B cell (primary cell): ENCODE measurements at regions not wholly inside any gene's neighbourhood (a gene's known extent, or its start where the extent isn't known, plus 50 kb on each side); places are given as distances from the start of the nearest gene placed in this dataset.

Experiments used
- ATAC-seq: fragments of 200-7000 bp; cut with Tn5 transposase; one replicate; pipeline ENCODE4 v1.10.0; 2021; ENCODE audit warnings: low read depth, mild to moderate bottlenecking, moderate number of reproducible peaks, moderate library complexity
- CTCF ChIA-PET: fragments of 350-600 bp; sonication (Branson Sonifier 250); formaldehyde crosslinking; loops from one replicate; lab custom pipeline; 2021; ENCODE audit warnings: antibody characterized with exemption, inconsistent platforms; lab: Charles Lee
- POLR2A ChIA-PET: fragments of 350-600 bp; sonication (Branson Sonifier 250); formaldehyde crosslinking; loops from one replicate; lab custom pipeline; 2021; ENCODE audit warnings: antibody characterized with exemption; lab: Charles Lee
- DNase-seq: peaks from one replicate; pipeline ENCODE4 v3.0.0; 2013
- H2AFZ ChIP-seq: 2 replicates; pipeline ENCODE4 v1.6.1; 2012; ENCODE audit warnings: mild to moderate bottlenecking, low read depth, low read length; ENCODE audit not compliant: insufficient read depth, poor library complexity, severe bottlenecking
- H3K27ac ChIP-seq, 2 donors: 1 replicate in 1 of 2; 2 replicates in 1 of 2; pipeline ENCODE4 v1.5.1; 2012 to 2013; ENCODE audit warnings: low read length in 2 of 2, mild to moderate bottlenecking in 2 of 2, moderate library complexity in 1 of 2
- H3K27me3 ChIP-seq, 4 experiments: fragments of 200-600 bp in 1 of 4; sonication (generic) in 1 of 4; replicated peaks in 1 of 4; 1 replicate in 2 of 4; 2 replicates in 2 of 4; pipeline versions ENCODE4 v1.6.1 to v1.7.0; 2013 to 2016; ENCODE audit warnings: low read length in 3 of 4, mild to moderate bottlenecking in 2 of 4, mixed read lengths in 1 of 4, moderate library complexity in 1 of 4; ENCODE audit not compliant: insufficient read depth in 4 of 4, control insufficient read depth in 3 of 4; ENCODE audit errors: control extremely low read depth in 1 of 4
- H3K36me3 ChIP-seq, 2 experiments: replicated peaks in 1 of 2; 1 replicate in 1 of 2; 2 replicates in 1 of 2; pipeline versions ENCODE4 v1.6.1 to v1.7.1; 2013; ENCODE audit warnings: low read length in 1 of 2; ENCODE audit not compliant: insufficient read depth in 2 of 2, control insufficient read depth in 1 of 2; ENCODE audit errors: control extremely low read depth in 1 of 2, extremely low read depth in 1 of 2
- H3K4me1 ChIP-seq, 2 donors: fragments of 200-600 bp in 1 of 2; sonication (generic) in 1 of 2; 1 replicate in 1 of 2; 2 replicates in 1 of 2; pipeline versions ENCODE4 v1.5.1 to v1.6.1; 2013 to 2017; ENCODE audit warnings: low read length in 2 of 2; ENCODE audit not compliant: control insufficient read depth in 2 of 2, insufficient read depth in 2 of 2
- H3K4me2 ChIP-seq: replicated peaks from 2 replicates; pipeline ENCODE3; 2012; ENCODE audit warnings: mild to moderate bottlenecking, low read depth, low read length; ENCODE audit not compliant: poor library complexity, severe bottlenecking
- H3K4me3 ChIP-seq, 5 experiments: fragments of 200-600 bp in 1 of 5; sonication (generic) in 1 of 5; 1 replicate in 3 of 5; 2 replicates in 2 of 5; pipeline versions ENCODE4 v1.5.1 to v1.7.0; 2011 to 2016; ENCODE audit warnings: low read length in 4 of 5, mild to moderate bottlenecking in 4 of 5, low read depth in 2 of 5, control low read depth in 1 of 5, moderate library complexity in 1 of 5; ENCODE audit not compliant: insufficient read depth in 1 of 5; ENCODE audit errors: control extremely low read depth in 1 of 5, extremely low read depth in 1 of 5
- H3K79me2 ChIP-seq: fragments of 200-600 bp; sonication (generic); one replicate; pipeline ENCODE4 v1.6.0; 2016; ENCODE audit warnings: low read length; ENCODE audit not compliant: control insufficient read depth, insufficient read depth
- H3K9ac ChIP-seq: fragments of 200-600 bp; sonication (generic); 2 replicates; pipeline ENCODE4 v1.6.1; 2017; ENCODE audit warnings: mild to moderate bottlenecking, low read length, moderate library complexity
- H3K9me3 ChIP-seq, 3 donors: one replicate each; pipeline versions ENCODE4 v1.6.1 to v1.7.1; 2013; ENCODE audit warnings: low read length in 2 of 3; ENCODE audit not compliant: control insufficient read depth in 2 of 3, insufficient read depth in 1 of 3; ENCODE audit errors: control extremely low read depth in 1 of 3
- H4K20me1 ChIP-seq: 2 replicates; pipeline ENCODE4 v1.6.0; 2012; ENCODE audit warnings: mild to moderate bottlenecking, low read length; ENCODE audit not compliant: insufficient read depth, control insufficient read depth, poor library complexity, severe bottlenecking
- H3K27ac Mint-ChIP-seq: one replicate; pipeline ENCODE4 v1.8.0; 2021; ENCODE audit warnings: mixed read lengths
- H3K27me3 Mint-ChIP-seq: one replicate; pipeline ENCODE4 v1.8.0; 2021; ENCODE audit warnings: mixed read lengths
- H3K4me1 Mint-ChIP-seq: one replicate; pipeline ENCODE4 v1.8.0; 2021; ENCODE audit warnings: mixed read lengths
- H3K4me3 Mint-ChIP-seq: one replicate; pipeline ENCODE4 v1.8.0; 2021; ENCODE audit warnings: mixed read lengths
- H3K9me3 Mint-ChIP-seq: one replicate; pipeline ENCODE4 v1.8.0; 2022; ENCODE audit warnings: mixed read lengths; ENCODE audit not compliant: insufficient read depth
- EZH2 ChIP-seq: IDR thresholded peaks from 2 replicates; pipeline ENCODE4 v1.6.1; 2012; ENCODE audit warnings: borderline replicate concordance, low read depth, mild to moderate bottlenecking, moderate library complexity, low read length; ENCODE audit not compliant: insufficient read depth, poor library complexity, severe bottlenecking
- WGBS: methylation state at CpG from one replicate; pipeline ENCODE4 v1.1.5; 2013; ENCODE audit warnings: missing lambda C conversion rate; ENCODE audit not compliant: insufficient coverage; 5-methylcytosine and 5-hydroxymethylcytosine counted together
- intact Hi-C: fragments of 100-400 bp; cut with micrococcal nuclease; formaldehyde crosslinking; loops from one replicate; pipeline ENCODE4 v1.10.0; 2022
- TF ChIP-seq, protein P1 (sequence below): fragments of 200-600 bp; IDR thresholded peaks from one replicate; pipeline ENCODE4 v1.8.0; 2022; ENCODE audit warnings: antibody characterized with exemption, mild to moderate bottlenecking

DNA sequence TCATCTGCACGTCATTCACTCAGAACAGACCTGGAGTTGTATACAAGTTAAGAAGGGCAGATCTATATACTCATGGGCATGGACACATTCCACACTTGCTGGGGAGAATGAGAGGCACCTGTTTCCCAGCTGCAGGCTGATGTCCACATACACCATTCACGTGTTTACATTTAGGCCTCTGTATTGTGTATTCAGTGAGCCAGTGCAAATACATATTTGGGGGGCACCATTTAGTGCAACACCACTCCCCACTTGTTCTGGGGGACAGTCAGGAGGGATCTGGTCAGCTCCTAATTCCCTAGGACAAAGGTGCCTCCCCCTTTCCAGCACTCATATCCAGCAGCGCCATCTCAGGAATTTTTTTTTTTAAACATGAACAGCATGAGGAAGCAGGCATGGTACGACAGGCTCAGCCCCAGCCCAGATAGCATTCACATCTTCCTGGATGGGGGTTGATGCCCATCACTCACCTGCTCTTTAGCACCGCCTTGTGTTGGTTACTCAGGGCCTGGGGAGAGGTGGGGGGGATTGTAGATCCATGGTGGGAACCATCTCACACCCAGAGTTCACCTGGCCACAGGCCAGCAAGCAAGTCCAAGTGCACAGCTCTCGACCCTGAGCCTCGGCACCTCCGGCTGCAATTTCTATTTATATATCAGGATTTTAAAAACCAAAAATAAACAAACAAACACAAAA lies 56.9 kb upstream of the ZNF254 start:
- ATAC-seq (no peak), DNase-seq (no peak)
- TF ChIP-seq EZH2 = no peak
- TF ChIP-seq, protein P1, sequence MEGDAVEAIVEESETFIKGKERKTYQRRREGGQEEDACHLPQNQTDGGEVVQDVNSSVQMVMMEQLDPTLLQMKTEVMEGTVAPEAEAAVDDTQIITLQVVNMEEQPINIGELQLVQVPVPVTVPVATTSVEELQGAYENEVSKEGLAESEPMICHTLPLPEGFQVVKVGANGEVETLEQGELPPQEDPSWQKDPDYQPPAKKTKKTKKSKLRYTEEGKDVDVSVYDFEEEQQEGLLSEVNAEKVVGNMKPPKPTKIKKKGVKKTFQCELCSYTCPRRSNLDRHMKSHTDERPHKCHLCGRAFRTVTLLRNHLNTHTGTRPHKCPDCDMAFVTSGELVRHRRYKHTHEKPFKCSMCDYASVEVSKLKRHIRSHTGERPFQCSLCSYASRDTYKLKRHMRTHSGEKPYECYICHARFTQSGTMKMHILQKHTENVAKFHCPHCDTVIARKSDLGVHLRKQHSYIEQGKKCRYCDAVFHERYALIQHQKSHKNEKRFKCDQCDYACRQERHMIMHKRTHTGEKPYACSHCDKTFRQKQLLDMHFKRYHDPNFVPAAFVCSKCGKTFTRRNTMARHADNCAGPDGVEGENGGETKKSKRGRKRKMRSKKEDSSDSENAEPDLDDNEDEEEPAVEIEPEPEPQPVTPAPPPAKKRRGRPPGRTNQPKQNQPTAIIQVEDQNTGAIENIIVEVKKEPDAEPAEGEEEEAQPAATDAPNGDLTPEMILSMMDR = no peak
- peaks cover 19% of the 10 kb centered on the region for H3K4me1 Mint-ChIP-seq
- Histone ChIP-seq H3K4me2 (no peak overlapping the region), H3K9ac (no peak overlapping the region), H3K4me3 (no peak overlapping the region), H3K79me2 (peaks cover 30% of the 10 kb centered on the region), H3K36me3 (no peaks in the 10 kb centered on the region), H3K27me3 (no peaks in the 10 kb centered on the region), H4K20me1 (no peaks in the 10 kb centered on the region), H2AFZ (no peak overlapping the region), H3K4me1 (peaks cover 16 to 46% of the 10 kb centered on the region in 2 donors), H3K27ac (no peak overlapping the region), H3K9me3 (no peaks in the 10 kb centered on the region)
- CTCF ChIA-PET = no interaction called here
- no peaks in the 10 kb centered on the region for H3K27me3 Mint-ChIP-seq
- H3K27ac Mint-ChIP-seq = no peak overlapping the region
- no peak overlapping the region for H3K4me3 Mint-ChIP-seq
- 95% methylated on average over 4 of the region's 8 CpGs for WGBS
- intact Hi-C loops = loop anchor here (5.0 kb wide), 2 partner anchors 343 to 758 kb away; partner anchors contain the start of gene ZNF675
- no peaks in the 10 kb centered on the region for H3K9me3 Mint-ChIP-seq
- POLR2A ChIA-PET = interaction anchor here (0.7 kb wide), 1 partner anchor 785 kb away, joined by 5 read pairs; no protein-coding TSS in a partner anchor

DNA sequence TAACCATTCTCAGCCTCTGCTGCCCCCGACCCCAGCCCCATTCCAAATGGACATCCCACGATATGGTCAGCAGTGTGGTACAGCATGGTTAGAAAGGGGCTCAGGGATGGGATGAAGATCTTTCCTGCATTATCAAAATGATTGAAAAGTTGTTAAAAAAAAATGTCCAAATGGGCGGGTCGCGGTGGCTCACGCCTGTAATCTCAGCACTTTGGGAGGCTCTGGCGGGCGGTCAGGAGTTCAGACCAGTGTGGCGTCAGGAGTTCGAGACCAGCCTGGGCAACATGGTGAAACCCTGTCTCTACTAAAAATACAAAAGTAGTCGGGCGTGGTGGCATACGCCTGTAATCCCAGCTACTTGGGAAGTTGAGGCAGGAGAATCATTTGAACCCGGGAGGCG lies 54.3 kb upstream of the ZNF254 start:
- ChIA-PET POLR2A (interaction anchor here (0.6 to 1.8 kb wide), 5 partner anchors 99 to 637 kb away, joined by 3 to 11 read pairs (median 5); partner anchors contain the start of gene ZNF726), CTCF (interaction anchor here (0.7 kb wide), 2 partner anchors 54 to 354 kb away, joined by 3 to 5 read pairs; partner anchors contain the start of gene ZNF254)
- no peak for TF ChIP-seq EZH2
- TF ChIP-seq, protein P1 = no peak
- DNase-seq (no peak), ATAC-seq (no peak)
- H3K27me3 Mint-ChIP-seq = no peaks in the 10 kb centered on the region
- H3K4me3 Mint-ChIP-seq = peak overlapping the region; percentile 99
- no peaks in the 10 kb centered on the region for H3K9me3 Mint-ChIP-seq
- WGBS = 86% methylated on average over 8 of the region's 15 CpGs
- peaks cover 0 to 4% of the 10 kb centered on the region in 2 experiments for H3K36me3 ChIP-seq
- H3K4me1 Mint-ChIP-seq = peaks cover 35% of the 10 kb centered on the region
- no peaks in the 10 kb centered on the region for H4K20me1 ChIP-seq
- H2AFZ ChIP-seq = peak overlapping the region; percentile 74
- H3K4me1 ChIP-seq = peaks cover 24 to 56% of the 10 kb centered on the region in 2 donors
- H3K27ac ChIP-seq = peak overlapping the region; percentile 46 to 54
- H3K4me3 ChIP-seq = peak overlapping the region in 4 of 5 experiments; percentile 89 to 99 (median 96)
- peak overlapping the region; percentile 85 for H3K4me2 ChIP-seq
- intact Hi-C loops = loop anchor here (2.0 to 5.0 kb wide), 6 partner anchors 54 to 760 kb away; partner anchors contain the start of genes ZNF254, ZNF675, ZNF726 and ZNF91
- peaks cover 55% of the 10 kb centered on the region for H3K79me2 ChIP-seq
- H3K27me3 ChIP-seq = no peaks in the 10 kb centered on the region
- peak overlapping the region; percentile 98 for H3K27ac Mint-ChIP-seq
- H3K9me3 ChIP-seq = no peaks in the 10 kb centered on the region
- peak overlapping the region; percentile 60 for H3K9ac ChIP-seq
